GM12865 (cell line): ENCODE measurements at regions not wholly inside any gene's neighbourhood (a gene's known extent, or its start where the extent isn't known, plus 50 kb on each side); places are given as distances from the start of the nearest gene placed in this dataset.

ENCODE experiments used
- DNase-seq: peaks from one replicate; pipeline ENCODE4 v3.0.0; 2010; ENCODE audit warnings: low read depth
- H3K4me3 ChIP-seq: 2 replicates; pipeline ENCODE4 v1.5.1; 2011; ENCODE audit warnings: mild to moderate bottlenecking, low read depth, low read length, control low read depth
- TF ChIP-seq, protein P1 (sequence below): IDR thresholded peaks from 2 replicates; pipeline ENCODE4 v1.5.1; 2011; ENCODE audit warnings: low read length, control low read depth, low read depth, inconsistent platforms; ENCODE audit not compliant: insufficient read depth; ENCODE audit errors: missing control alignments

DNA sequence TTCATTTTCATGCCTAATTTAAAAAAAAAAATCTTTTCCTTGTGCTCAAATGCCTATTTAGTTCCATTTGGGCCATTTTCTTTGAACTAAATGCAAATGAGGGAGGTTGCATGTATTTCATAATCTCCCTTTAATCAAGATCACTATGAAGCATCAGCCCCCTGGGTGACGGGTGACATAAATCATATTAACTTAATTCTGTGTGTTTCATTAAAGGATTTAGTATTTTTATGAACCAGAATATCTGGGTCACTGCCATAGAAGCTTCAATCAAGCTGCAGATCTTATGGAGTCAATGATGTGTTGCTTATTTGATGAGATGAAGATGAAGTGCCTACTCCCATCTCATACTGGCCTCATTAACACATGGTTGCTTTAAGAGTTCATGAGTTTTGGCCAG is 301.9 kb upstream of the PRKCQ start:
- DNase-seq: no peak
- H3K4me3 ChIP-seq: no peak overlapping the region
- TF ChIP-seq, protein P1, sequence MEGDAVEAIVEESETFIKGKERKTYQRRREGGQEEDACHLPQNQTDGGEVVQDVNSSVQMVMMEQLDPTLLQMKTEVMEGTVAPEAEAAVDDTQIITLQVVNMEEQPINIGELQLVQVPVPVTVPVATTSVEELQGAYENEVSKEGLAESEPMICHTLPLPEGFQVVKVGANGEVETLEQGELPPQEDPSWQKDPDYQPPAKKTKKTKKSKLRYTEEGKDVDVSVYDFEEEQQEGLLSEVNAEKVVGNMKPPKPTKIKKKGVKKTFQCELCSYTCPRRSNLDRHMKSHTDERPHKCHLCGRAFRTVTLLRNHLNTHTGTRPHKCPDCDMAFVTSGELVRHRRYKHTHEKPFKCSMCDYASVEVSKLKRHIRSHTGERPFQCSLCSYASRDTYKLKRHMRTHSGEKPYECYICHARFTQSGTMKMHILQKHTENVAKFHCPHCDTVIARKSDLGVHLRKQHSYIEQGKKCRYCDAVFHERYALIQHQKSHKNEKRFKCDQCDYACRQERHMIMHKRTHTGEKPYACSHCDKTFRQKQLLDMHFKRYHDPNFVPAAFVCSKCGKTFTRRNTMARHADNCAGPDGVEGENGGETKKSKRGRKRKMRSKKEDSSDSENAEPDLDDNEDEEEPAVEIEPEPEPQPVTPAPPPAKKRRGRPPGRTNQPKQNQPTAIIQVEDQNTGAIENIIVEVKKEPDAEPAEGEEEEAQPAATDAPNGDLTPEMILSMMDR: no peak

DNA sequence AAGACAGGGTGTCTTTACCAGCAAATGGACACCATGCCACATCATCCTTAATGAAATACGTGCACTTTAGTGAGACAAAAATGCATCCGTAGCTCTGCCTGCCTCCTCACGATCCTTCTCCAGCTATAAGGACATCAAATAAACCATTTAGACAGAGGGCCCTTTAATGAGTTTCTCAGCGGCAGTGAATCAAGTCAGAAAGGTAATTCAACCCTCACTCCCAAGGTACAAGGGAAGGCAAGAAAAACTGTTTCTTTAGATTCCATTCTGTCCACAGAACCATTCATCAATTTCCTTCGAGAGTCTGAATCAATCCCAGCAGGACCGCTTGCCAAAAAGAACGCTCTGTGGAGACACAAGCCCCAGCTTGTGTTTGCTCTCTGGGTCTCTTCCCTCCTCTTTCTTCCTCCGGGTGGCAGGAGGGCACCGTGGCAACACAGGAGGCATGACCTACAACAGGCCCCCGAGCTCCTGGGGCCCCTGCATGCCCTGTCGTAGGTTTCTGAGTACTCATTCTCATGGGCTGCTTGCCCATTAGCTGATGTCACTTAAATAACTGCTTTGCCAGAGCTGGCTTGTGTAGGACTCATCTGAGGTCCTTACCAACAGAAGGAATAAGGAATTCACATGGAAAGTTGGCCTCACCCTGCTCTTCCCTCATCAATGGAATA is 297.8 kb upstream of the PRKCQ start:
- no peak overlapping the region for H3K4me3 ChIP-seq
- DNase-seq: no peak
- TF ChIP-seq, protein P1: no peak

DNA sequence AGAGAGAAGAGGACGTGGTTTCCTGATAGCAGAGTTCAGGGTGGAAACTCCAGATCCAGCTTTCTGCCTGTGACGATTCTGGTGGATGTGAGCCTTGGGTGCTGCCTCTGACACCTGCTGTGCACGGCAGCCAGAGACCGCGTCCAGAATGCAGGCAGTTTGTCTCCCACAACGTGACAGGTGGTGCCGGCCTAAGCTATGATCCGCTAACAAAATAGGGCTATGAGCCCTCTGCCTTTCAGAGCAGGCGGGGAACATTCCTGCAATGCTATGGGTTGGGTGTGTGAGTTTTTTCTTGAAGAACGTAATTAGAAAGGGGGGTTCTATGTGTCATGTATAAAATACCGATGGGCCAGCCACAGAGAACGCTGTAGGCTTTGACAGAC is 297.3 kb upstream of the PRKCQ start:
- TF ChIP-seq, protein P1: no peak
- DNase-seq: no peak

DNA sequence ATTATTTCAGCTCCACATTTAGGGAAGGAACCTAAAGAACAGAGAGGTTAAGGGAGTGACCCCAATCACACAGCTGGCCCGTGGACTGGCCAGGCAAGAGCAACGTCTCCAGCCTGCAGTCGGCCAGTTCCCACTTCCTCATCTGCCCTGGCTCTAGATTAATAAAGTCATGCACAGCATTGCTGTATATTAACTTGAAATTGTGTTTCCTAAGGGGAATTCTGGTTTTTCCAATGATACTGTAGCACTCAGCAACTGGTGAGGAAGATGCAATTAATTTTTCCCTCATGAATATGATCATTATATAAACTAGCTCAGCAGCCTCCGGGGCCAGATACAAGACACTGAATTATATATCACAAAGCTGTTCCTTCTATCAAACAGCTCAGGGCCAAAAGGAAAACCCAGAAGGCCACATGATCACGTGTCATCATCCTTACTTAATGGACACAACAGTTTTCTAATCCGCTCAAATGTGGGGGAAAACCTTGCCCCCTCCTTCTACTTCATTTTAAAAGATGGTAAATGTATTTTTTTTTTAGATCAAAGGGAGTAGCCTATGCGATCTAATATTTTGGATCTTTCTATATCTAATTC is 295.3 kb upstream of the PRKCQ start:
- H3K4me3 ChIP-seq: no peak overlapping the region
- TF ChIP-seq, protein P1: no peak
- no peak for DNase-seq

More for the DNA sequence above, 297.3 kb upstream of the PRKCQ start:
- H3K4me3 ChIP-seq: no peak overlapping the region

DNA sequence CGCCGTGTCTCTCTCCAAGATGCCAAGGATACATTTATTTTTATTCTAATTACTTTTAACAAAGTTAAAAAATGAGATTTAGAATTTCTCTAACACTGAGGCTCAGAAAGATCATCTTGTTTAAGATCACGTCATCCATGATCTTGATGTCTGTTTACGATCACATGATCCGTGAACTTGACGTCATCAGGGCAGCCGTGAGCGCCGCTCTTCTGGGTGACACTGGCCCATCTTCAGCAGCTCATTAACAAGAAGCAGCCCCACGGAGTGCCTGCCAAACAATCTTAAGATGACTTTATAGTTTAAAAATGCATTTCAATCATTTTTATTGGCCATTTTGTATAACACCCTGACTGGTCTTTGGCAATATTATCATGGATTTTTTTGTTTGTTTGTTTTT is 291.1 kb upstream of the PRKCQ start:
- no peak for DNase-seq
- no peak overlapping the region for H3K4me3 ChIP-seq
- TF ChIP-seq, protein P1: no peak

DNA sequence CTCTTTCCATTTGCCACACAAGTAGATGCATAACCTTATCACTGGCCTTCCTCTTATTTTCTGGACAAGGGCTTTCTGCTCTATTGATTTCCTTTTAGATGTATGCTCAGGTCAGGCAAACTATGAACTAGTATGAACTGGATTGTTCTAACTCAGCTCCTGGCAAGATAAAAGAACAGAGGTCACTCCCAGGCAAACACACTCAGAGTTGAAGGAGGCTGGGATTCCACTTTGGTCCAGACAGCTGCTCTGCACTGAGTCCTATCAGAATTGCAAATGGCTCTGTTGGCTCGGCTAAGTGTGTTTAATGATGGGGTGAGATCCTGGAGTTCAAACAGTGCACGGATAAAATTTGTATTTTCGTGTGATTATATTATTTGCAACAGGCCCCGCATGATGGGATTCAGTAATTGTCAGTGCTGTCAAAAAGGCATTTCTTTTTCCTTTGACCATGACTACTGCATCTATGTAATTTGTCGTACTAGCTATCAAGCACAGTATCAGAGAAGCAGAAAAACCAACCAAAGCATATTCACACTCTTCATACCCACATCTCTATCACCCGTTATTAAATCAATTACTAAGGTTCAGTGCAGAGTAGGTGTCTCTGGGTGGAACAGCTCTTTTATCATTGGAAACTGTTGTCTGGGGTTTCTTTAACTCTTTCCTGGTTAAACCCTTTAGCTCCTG is 288.1 kb upstream of the PRKCQ start:
- TF ChIP-seq, protein P1: no peak
- DNase-seq: no peak
- no peak overlapping the region for H3K4me3 ChIP-seq
